Hepatocyte (in vitro differentiated cells): ENCODE measurements at regions not wholly inside any gene's neighbourhood (a gene's known extent, or its start where the extent isn't known, plus 50 kb on each side); places are given as distances from the start of the nearest gene placed in this dataset.

Experiments
- DNase-seq: peaks from one replicate; pipeline ENCODE4 v3.0.0-alpha.2; 2016; ENCODE audit warnings: low spot score
- H2AFZ ChIP-seq: fragments of 200-600 bp; sonication (generic); 2 replicates; pipeline ENCODE4 v1.6.0; 2016; ENCODE audit warnings: antibody characterized with exemption, mild to moderate bottlenecking
- H3K27ac ChIP-seq: fragments of 200-600 bp; sonication (generic); 2 replicates; pipeline ENCODE4 v1.5.1; 2016; ENCODE audit warnings: mild to moderate bottlenecking
- H3K27me3 ChIP-seq: fragments of 200-600 bp; sonication (generic); 2 replicates; pipeline ENCODE4 v1.6.1; 2016
- H3K36me3 ChIP-seq: fragments of 200-600 bp; sonication (generic); replicated peaks from 2 replicates; pipeline ENCODE4 v1.5.1; 2016; ENCODE audit warnings: low read depth; ENCODE audit not compliant: insufficient read depth
- H3K4me1 ChIP-seq: fragments of 200-600 bp; sonication (generic); 2 replicates; pipeline ENCODE4 v1.5.1; 2016; ENCODE audit warnings: mild to moderate bottlenecking, moderate library complexity; ENCODE audit not compliant: insufficient read depth
- H3K4me2 ChIP-seq: fragments of 200-600 bp; sonication (generic); 2 replicates; pipeline ENCODE4 v1.6.0; 2016
- H3K4me3 ChIP-seq: fragments of 200-600 bp; sonication (generic); 2 replicates; pipeline ENCODE4 v1.5.1; 2016; ENCODE audit warnings: mild to moderate bottlenecking
- H3K79me2 ChIP-seq: fragments of 200-600 bp; sonication (generic); 2 replicates; pipeline ENCODE4 v1.6.0; 2017; ENCODE audit warnings: mild to moderate bottlenecking
- H3K9me2 ChIP-seq: fragments of 200-600 bp; sonication (generic); replicated peaks from 2 replicates; pipeline ENCODE4 v1.6.0; 2017; ENCODE audit warnings: mild to moderate bottlenecking; ENCODE audit not compliant: insufficient read depth
- H3K9me3 ChIP-seq: fragments of 200-600 bp; sonication (generic); 2 replicates; pipeline ENCODE4 v1.5.1; 2016; ENCODE audit warnings: low read depth, mild to moderate bottlenecking
- H4K20me1 ChIP-seq: fragments of 200-600 bp; sonication (generic); 2 replicates; pipeline ENCODE4 v1.6.0; 2016; ENCODE audit warnings: mild to moderate bottlenecking; ENCODE audit not compliant: insufficient read depth, poor library complexity, severe bottlenecking
- EZH2 ChIP-seq: fragments of 200-600 bp; sonication (generic); IDR thresholded peaks from 2 replicates; pipeline ENCODE4 v1.6.1; 2016; ENCODE audit warnings: antibody characterized with exemption, mild to moderate bottlenecking, borderline replicate concordance
- EZH2phosphoT487 ChIP-seq: fragments of 200-600 bp; sonication (generic); IDR thresholded peaks from one replicate; pipeline ENCODE4 v1.6.1; 2018; ENCODE audit warnings: antibody characterized with exemption, mild to moderate bottlenecking, low read depth, moderate library complexity; ENCODE audit not compliant: unreplicated experiment, severe bottlenecking
- WGBS: methylation state at CpG from one replicate; pipeline ENCODE4 v1.1.6; 2016; ENCODE audit warnings: low lambda C conversion rate; ENCODE audit errors: missing lambda C conversion rate; 5-methylcytosine and 5-hydroxymethylcytosine counted together
- TF ChIP-seq, protein P1 (sequence below): fragments of 200-600 bp; sonication (generic); IDR thresholded peaks from 2 replicates; pipeline ENCODE4 v1.5.1; 2016; ENCODE audit warnings: antibody characterized with exemption, mild to moderate bottlenecking; ENCODE audit not compliant: poor library complexity

DNA sequence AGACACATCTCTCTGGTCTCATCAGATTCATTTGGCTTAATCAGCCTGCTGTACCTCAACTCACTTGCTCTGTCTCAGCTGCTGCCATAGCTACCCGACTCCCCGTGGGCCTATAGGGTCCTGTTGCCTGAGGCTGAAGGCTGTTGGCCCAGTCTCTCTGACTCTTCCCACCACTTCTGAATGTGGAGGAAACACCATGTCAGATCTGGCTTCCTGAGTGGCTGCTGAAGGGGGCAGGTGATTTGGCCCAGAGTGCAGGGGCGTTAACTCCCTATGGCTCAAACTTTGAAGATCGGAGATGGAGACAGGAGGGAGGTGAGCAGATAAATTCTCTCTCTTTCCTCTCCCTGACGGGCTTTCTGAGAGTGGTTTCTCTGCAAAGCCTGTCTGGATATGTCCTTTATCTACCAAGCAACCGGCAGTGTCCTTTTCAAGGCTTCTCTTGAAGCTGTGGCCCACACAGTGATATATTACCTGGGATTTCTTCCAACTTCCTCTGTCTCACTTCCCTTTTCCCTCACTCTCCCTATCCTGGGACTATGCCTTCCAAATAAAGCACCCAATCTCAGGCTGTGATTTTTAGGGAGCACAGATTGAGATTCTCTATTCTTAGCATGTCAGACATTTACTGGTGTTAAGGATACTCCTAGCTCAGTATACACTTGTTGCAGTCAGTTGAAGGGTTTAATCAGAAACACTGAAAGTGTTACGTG is 334.9 kb upstream of the TBC1D5 start:
- Histone ChIP-seq H3K36me3 (no peaks in the 10 kb centered on the region), H3K9me3 (no peaks in the 10 kb centered on the region), H3K27me3 (no peaks in the 10 kb centered on the region), H3K9me2 (no peaks in the 10 kb centered on the region), H2AFZ (no peak overlapping the region), H3K4me1 (no peaks in the 10 kb centered on the region), H3K79me2 (no peaks in the 10 kb centered on the region), H3K4me3 (no peak overlapping the region), H3K4me2 (no peak overlapping the region), H4K20me1 (no peaks in the 10 kb centered on the region), H3K27ac (no peak overlapping the region)
- TF ChIP-seq, protein P1, sequence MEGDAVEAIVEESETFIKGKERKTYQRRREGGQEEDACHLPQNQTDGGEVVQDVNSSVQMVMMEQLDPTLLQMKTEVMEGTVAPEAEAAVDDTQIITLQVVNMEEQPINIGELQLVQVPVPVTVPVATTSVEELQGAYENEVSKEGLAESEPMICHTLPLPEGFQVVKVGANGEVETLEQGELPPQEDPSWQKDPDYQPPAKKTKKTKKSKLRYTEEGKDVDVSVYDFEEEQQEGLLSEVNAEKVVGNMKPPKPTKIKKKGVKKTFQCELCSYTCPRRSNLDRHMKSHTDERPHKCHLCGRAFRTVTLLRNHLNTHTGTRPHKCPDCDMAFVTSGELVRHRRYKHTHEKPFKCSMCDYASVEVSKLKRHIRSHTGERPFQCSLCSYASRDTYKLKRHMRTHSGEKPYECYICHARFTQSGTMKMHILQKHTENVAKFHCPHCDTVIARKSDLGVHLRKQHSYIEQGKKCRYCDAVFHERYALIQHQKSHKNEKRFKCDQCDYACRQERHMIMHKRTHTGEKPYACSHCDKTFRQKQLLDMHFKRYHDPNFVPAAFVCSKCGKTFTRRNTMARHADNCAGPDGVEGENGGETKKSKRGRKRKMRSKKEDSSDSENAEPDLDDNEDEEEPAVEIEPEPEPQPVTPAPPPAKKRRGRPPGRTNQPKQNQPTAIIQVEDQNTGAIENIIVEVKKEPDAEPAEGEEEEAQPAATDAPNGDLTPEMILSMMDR = no peak
- no peak for TF ChIP-seq EZH2phosphoT487
- no peak for TF ChIP-seq EZH2
- no peak for DNase-seq
- WGBS = 78% methylated on average over 7 of the region's 7 CpGs

GRCh38 chr3:18076301-18076700 is 333.9 kb upstream of the TBC1D5 start:
- no peak overlapping the region for H3K27ac ChIP-seq
- DNase-seq = no peak
- no peaks in the 10 kb centered on the region for H3K79me2 ChIP-seq
- H3K4me2 ChIP-seq = no peak overlapping the region
- no peaks in the 10 kb centered on the region for H3K9me3 ChIP-seq
- WGBS = 97% methylated on average over 1 of the region's 1 CpG
- no peaks in the 10 kb centered on the region for H3K36me3 ChIP-seq
- no peak overlapping the region for H3K4me3 ChIP-seq
- H3K9me2 ChIP-seq = no peaks in the 10 kb centered on the region
- no peaks in the 10 kb centered on the region for H3K27me3 ChIP-seq
- no peaks in the 10 kb centered on the region for H4K20me1 ChIP-seq
- H2AFZ ChIP-seq = no peak overlapping the region
- peaks cover 2% of the 10 kb centered on the region for H3K4me1 ChIP-seq
- TF ChIP-seq EZH2 = no peak
- no peak for TF ChIP-seq EZH2phosphoT487
- TF ChIP-seq, protein P1 = no peak

DNA sequence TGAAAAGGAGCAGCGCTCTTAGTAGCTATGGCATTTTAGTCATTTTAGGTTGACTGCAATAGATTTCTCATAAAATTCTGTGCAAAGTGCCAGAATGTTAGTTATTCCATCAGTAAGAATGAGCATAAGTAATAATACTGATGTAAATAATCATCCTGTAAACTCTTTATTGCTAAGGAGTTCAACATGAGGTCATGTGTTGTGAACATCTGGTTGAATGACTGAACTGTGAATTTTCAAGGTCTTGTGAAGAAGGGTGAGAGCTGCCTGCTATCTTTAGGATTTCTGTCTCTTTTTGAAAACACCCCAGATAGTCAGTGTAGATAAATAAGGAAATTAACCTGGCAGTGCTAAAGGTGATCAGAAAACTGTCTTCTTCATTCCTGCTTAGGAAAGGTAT is 333.4 kb upstream of the TBC1D5 start:
- TF ChIP-seq, protein P1 = no peak
- TF ChIP-seq EZH2phosphoT487 (no peak), EZH2 (no peak)
- peaks cover 4% of the 10 kb centered on the region for H3K4me1 ChIP-seq
- no peaks in the 10 kb centered on the region for H3K9me2 ChIP-seq
- H3K36me3 ChIP-seq = no peaks in the 10 kb centered on the region
- H3K4me3 ChIP-seq = no peak overlapping the region
- no peaks in the 10 kb centered on the region for H4K20me1 ChIP-seq
- no peak for DNase-seq
- H3K79me2 ChIP-seq = no peaks in the 10 kb centered on the region
- H3K9me3 ChIP-seq = no peaks in the 10 kb centered on the region
- H3K27ac ChIP-seq = no peak overlapping the region
- H2AFZ ChIP-seq = no peak overlapping the region
- 91% methylated on average over 1 of the region's 1 CpG for WGBS
- H3K27me3 ChIP-seq = no peaks in the 10 kb centered on the region
- H3K4me2 ChIP-seq = no peak overlapping the region

GRCh38 chr3:18071833-18072232 is 329.4 kb upstream of the TBC1D5 start:
- no peaks in the 10 kb centered on the region for H3K79me2 ChIP-seq
- no peaks in the 10 kb centered on the region for H3K9me2 ChIP-seq
- no peak overlapping the region for H2AFZ ChIP-seq
- H3K36me3 ChIP-seq = no peaks in the 10 kb centered on the region
- no peak overlapping the region for H3K4me3 ChIP-seq
- no peak overlapping the region for H3K27ac ChIP-seq
- no peaks in the 10 kb centered on the region for H3K9me3 ChIP-seq
- peaks cover 4% of the 10 kb centered on the region for H3K4me1 ChIP-seq
- H3K27me3 ChIP-seq = no peaks in the 10 kb centered on the region
- no peak for TF ChIP-seq EZH2phosphoT487
- TF ChIP-seq EZH2 = no peak
- TF ChIP-seq, protein P1 = no peak
- no peak for DNase-seq
- no peaks in the 10 kb centered on the region for H4K20me1 ChIP-seq
- H3K4me2 ChIP-seq = no peak overlapping the region
